ENCODE measurements at regions not wholly inside any gene's neighbourhood (a gene's known extent, or its start where the extent isn't known, plus 50 kb on each side); places are given as distances from the start of the nearest gene placed in this dataset.

DNA sequence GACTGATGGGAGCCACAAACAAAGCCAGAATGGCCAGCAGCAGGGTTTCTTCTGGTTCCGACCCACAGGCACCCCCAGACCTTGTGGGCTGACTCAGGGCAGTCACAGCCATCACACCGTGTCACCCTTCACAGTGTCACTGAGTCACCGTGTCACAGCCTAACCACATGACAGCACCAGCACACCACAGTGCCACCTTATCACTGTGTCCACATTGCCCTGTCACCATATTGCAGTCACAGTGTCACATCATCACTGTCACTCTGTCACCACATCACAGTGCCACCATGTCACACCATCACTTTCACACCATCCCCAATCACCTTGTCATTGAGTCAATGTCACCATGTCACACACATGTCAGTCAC, 77.0 kb downstream of the OAT start:
- DNase-seq (ENCODE audit: insufficient read length, low spot score) (no peak), FAIRE-seq (no peak)
- TF ChIP-seq CTCF (IDR thresholded peaks at IDR 0.05; ENCODE audit: insufficient read depth, missing control alignments) = no peak

GRCh38 chr10:124340033-124340760, 78.5 kb downstream of the OAT start:
- FAIRE-seq (no peak), DNase-seq (ENCODE audit: insufficient read length, low spot score) (no peak)
- no peak for TF ChIP-seq CTCF (IDR thresholded peaks at IDR 0.05; ENCODE audit: insufficient read depth, missing control alignments)

DNA sequence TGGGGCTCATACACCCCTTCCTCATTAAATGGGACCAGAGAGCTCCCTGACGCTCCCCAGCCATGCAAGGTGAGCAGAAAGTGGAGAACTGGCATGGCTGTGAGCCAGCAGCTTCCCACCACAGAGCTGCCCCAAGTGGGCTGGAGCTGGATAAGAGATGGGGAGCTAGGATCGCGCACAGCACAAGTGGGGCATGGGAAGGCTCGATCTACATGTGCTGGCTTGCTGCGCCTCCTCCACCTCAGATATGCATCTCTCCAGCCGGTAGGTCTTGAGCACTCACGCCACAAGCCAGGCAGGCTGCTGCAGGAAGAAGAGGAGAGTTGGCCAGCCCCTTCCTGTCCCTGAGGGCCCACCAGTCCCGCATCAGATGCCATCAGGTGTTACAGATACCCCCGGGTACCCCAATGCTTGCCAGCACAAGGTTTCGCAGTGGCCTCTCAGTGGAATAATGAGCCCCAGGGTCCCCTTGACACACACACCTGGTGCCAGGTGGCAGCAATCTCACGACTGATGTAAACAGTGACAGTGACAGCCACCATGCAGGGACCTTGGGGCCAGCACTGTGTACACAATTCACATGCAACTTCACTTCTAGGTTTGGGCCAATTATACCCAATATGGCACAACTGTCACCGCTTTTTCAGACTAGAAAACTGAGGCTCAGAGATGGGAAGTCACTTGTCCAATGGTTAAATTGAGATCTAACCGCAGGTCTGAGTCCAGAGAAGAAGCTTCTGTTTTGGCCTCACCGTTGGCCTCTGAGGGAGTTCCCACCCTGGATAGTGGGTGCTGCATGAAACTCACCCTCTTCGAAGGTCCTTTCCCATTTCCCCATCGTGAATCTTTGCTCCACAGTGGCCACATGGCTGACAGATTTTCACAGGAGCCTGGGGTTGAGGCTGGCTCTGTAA, 79.3 kb downstream of the OAT start:
- no peak for DNase-seq (ENCODE audit: insufficient read length, low spot score)
- FAIRE-seq = no peak
- TF ChIP-seq CTCF (IDR thresholded peaks at IDR 0.05; ENCODE audit: insufficient read depth, missing control alignments) = no peak

DNA sequence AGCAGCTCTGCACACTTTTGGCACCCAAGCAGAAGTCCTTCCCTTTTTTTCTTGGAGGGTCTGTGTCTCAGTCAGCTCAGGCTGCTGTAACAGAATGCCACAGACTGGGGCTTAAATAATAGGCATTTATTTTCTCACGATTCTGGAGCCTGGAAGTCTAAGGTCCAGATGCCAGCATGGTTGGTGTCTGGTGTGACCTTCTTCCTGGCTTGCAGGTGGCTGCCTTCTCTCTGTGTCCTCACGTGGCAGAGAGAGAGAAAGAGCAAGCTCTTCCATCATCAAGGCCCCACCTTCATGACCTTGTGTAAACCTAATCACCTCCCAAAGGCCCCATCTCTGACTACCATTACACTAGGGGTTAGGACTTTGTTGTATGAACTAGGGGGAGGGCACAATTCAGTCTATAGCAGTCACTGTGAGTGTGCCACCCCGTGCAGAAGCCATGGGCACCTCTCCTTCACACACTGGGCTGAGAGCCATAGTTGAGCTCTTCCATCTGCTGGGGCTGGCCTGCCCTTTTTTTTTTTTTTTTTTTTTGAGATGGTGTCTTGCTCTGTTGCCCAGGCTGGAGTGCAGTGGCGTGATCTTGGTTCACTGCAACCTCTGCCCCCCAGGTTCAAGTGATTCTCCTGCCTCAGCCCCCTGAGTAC, 80.3 kb downstream of the OAT start:
- no peak for DNase-seq (ENCODE audit: insufficient read length, low spot score)

DNA sequence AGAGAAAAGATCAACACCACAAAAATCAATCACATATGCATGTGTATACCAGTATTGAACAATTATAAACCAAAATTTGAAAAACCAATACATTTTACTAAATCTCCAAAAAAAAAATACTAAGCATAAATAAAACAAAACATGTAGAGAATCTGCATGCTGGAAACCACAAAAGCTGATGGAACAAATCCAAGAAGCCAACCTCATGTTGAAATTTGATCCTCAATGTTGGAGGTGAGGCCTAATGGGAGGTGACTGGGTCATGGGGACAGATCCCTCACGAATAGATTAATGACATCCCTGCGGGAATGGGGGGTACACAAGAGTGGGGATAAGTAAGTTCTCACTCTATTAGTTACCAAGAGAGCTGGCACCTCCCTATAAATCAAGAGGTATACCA, 82.5 kb downstream of the OAT start:
- TF ChIP-seq CTCF (IDR thresholded peaks at IDR 0.05; ENCODE audit: insufficient read depth, missing control alignments) = no peak
- FAIRE-seq (no peak), DNase-seq (ENCODE audit: insufficient read length, low spot score) (no peak)

More for the DNA sequence above, 80.3 kb downstream of the OAT start:
- FAIRE-seq = no peak
- no peak for TF ChIP-seq CTCF (IDR thresholded peaks at IDR 0.05; ENCODE audit: insufficient read depth, missing control alignments)

- no peak for TF ChIP-seq CTCF (IDR thresholded peaks at IDR 0.05; ENCODE audit: insufficient read depth, missing control alignments)
- FAIRE-seq (no peak), DNase-seq (ENCODE audit: insufficient read length, low spot score) (no peak)
These were observed 84.8 kb downstream of the OAT start for GRCh38 chr10:124333931-124334330.

Data from D721Med (cell line).